GM13977 (cell line): ENCODE measurements at regions not wholly inside any gene's neighbourhood (a gene's known extent, or its start where the extent isn't known, plus 50 kb on each side); places are given as distances from the start of the nearest gene placed in this dataset.
A peak's percentile ranks its signal among the peaks of the same experiment; 100 is the strongest.

ENCODE experiments used
- DNase-seq: peaks from one replicate; pipeline ENCODE4 v3.0.0; 2012; ENCODE audit warnings: low spot score
- CTCF ChIP-seq: IDR thresholded peaks from 2 replicates; pipeline ENCODE4 v1.5.1; 2012; ENCODE audit warnings: mild to moderate bottlenecking, control low read depth; ENCODE audit not compliant: insufficient read depth; ENCODE audit errors: extremely low read depth, missing control alignments
- in situ Hi-C: fragments of 300-500 bp; cut with MboI; formaldehyde crosslinking; loops from one replicate; pipeline ENCODE4 v1.12.0; 2022; ENCODE audit warnings: low sequenced_read_pairs, low pct_unique_long_range_greater_than_20kb, mixed read lengths, inconsistent platforms; ENCODE audit not compliant: unreplicated experiment

- in situ Hi-C loops: no loop called here
- no peak for TF ChIP-seq CTCF
- no peak for DNase-seq
Observed at GRCh38 chr10:63889803-63890202, 368.6 kb downstream of the REEP3 start.

- no peak for DNase-seq
- in situ Hi-C loops: no loop called here
Observed at GRCh38 chr10:63896992-63897391, 375.8 kb downstream of the REEP3 start.

GRCh38 chr10:63899673-63900300, 378.6 kb downstream of the REEP3 start:
- TF ChIP-seq CTCF: no peak
- in situ Hi-C loops: no loop called here
- DNase-seq: no peak

More at GRCh38 chr10:63896992-63897391, 375.8 kb downstream of the REEP3 start:
- TF ChIP-seq CTCF: no peak

GRCh38 chr10:63901228-63901627, 380.0 kb downstream of the REEP3 start:
- DNase-seq: no peak
- TF ChIP-seq CTCF: peak; percentile 54
- in situ Hi-C loops: no loop called here

- in situ Hi-C loops: no loop called here
Observed at GRCh38 chr10:63901881-63902280, 380.7 kb downstream of the REEP3 start.

GRCh38 chr10:63910806-63911205, 389.6 kb downstream of the REEP3 start:
- in situ Hi-C loops: no loop called here
- no peak for TF ChIP-seq CTCF
- DNase-seq: no peak

More at GRCh38 chr10:63901881-63902280, 380.7 kb downstream of the REEP3 start:
- TF ChIP-seq CTCF: no peak
- DNase-seq: no peak
